Activated CD4-positive, alpha-beta T cell treated with anti-CD3 and anti-CD28 coated beads, Interleukin-2, amount 10 ng/mL, durations not matched to agents 7 days and 5 days (primary cell): ENCODE measurements at regions not wholly inside any gene's neighbourhood (a gene's known extent, or its start where the extent isn't known, plus 50 kb on each side); places are given as distances from the start of the nearest gene placed in this dataset.

Source experiments
- CTCF ChIA-PET: fragments of 350-600 bp; sonication (Branson Sonifier 250); formaldehyde crosslinking; loops from one replicate; lab custom pipeline; 2021; ENCODE audit warnings: antibody characterized with exemption; lab: Charles Lee
- POLR2A ChIA-PET: fragments of 350-600 bp; sonication (Branson Sonifier 250); formaldehyde crosslinking; loops from one replicate; lab custom pipeline; 2021; ENCODE audit warnings: antibody characterized with exemption; lab: Charles Lee
- DNase-seq: peaks from one replicate; pipeline ENCODE4 v3.0.0-alpha.2; 2020
- H3K27ac Mint-ChIP-seq: one replicate; pipeline ENCODE4 v1.8.0; 2021; ENCODE audit warnings: mild to moderate bottlenecking, moderate library complexity, mixed read lengths
- H3K27me3 Mint-ChIP-seq: one replicate; pipeline ENCODE4 v1.8.0; 2021; ENCODE audit warnings: mixed read lengths
- H3K36me3 Mint-ChIP-seq: one replicate; pipeline ENCODE4 v1.8.0; 2021; ENCODE audit warnings: low read depth, mixed read lengths
- H3K4me1 Mint-ChIP-seq: one replicate; pipeline ENCODE4 v1.8.0; 2021; ENCODE audit warnings: mixed read lengths
- H3K4me3 Mint-ChIP-seq: one replicate; pipeline ENCODE4 v1.8.0; 2021; ENCODE audit warnings: mild to moderate bottlenecking, moderate library complexity, mixed read lengths
- H3K9me3 Mint-ChIP-seq: one replicate; pipeline ENCODE4 v1.8.0; 2021; ENCODE audit warnings: mixed read lengths

GRCh38 chr22:26897384-26897783 lies 240.0 kb downstream of the MIAT start:
- Mint-ChIP-seq H3K4me1 (peaks cover 6% of the 10 kb centered on the region), H3K27me3 (peaks cover 10% of the 10 kb centered on the region), H3K4me3 (no peak overlapping the region), H3K9me3 (no peaks in the 10 kb centered on the region), H3K36me3 (no peaks in the 10 kb centered on the region), H3K27ac (no peak overlapping the region)
- DNase-seq = no peak
- CTCF ChIA-PET = no interaction called here
- POLR2A ChIA-PET = no interaction called here

- ChIA-PET POLR2A (no interaction called here), CTCF (no interaction called here)
- H3K9me3 Mint-ChIP-seq = no peaks in the 10 kb centered on the region
- H3K4me1 Mint-ChIP-seq = peaks cover 14% of the 10 kb centered on the region
- H3K4me3 Mint-ChIP-seq = no peak overlapping the region
- H3K27me3 Mint-ChIP-seq = peaks cover 24% of the 10 kb centered on the region
- no peaks in the 10 kb centered on the region for H3K36me3 Mint-ChIP-seq
- no peak overlapping the region for H3K27ac Mint-ChIP-seq
- no peak for DNase-seq
These were observed 241.7 kb downstream of the MIAT start for GRCh38 chr22:26898946-26899605.

- DNase-seq = no peak
- Mint-ChIP-seq H3K4me3 (no peak overlapping the region), H3K4me1 (peaks cover 8% of the 10 kb centered on the region), H3K9me3 (no peaks in the 10 kb centered on the region), H3K27me3 (peaks cover 40% of the 10 kb centered on the region), H3K36me3 (no peaks in the 10 kb centered on the region), H3K27ac (no peak overlapping the region)
- CTCF ChIA-PET = no interaction called here
- POLR2A ChIA-PET = no interaction called here
These were observed 243.4 kb downstream of the MIAT start for GRCh38 chr22:26900787-26901186.

GRCh38 chr22:26901198-26901816 lies 243.9 kb downstream of the MIAT start:
- DNase-seq = no peak
- POLR2A ChIA-PET = interaction anchor here (0.6 kb wide), 1 partner anchor 72 kb away, joined by 3 read pairs; no protein-coding TSS in a partner anchor
- no peak overlapping the region for H3K4me3 Mint-ChIP-seq
- H3K27ac Mint-ChIP-seq = no peak overlapping the region
- CTCF ChIA-PET = interaction anchor here (1.2 kb wide), 1 partner anchor 142 kb away, joined by 3 read pairs; no protein-coding TSS in a partner anchor
- peaks cover 8% of the 10 kb centered on the region for H3K4me1 Mint-ChIP-seq
- no peaks in the 10 kb centered on the region for H3K36me3 Mint-ChIP-seq
- no peaks in the 10 kb centered on the region for H3K9me3 Mint-ChIP-seq
- H3K27me3 Mint-ChIP-seq = peaks cover 40% of the 10 kb centered on the region

- Mint-ChIP-seq H3K9me3 (no peaks in the 10 kb centered on the region), H3K4me1 (peaks cover 8% of the 10 kb centered on the region), H3K27ac (no peak overlapping the region), H3K27me3 (peaks cover 40% of the 10 kb centered on the region), H3K36me3 (no peaks in the 10 kb centered on the region), H3K4me3 (no peak overlapping the region)
- CTCF ChIA-PET = interaction anchor here (0.6 to 1.2 kb wide), 2 partner anchors 141 to 294 kb away, joined by 3 read pairs; no protein-coding TSS in a partner anchor
- POLR2A ChIA-PET = no interaction called here
- no peak for DNase-seq
These were observed 245.1 kb downstream of the MIAT start for GRCh38 chr22:26902401-26903029.

GRCh38 chr22:26903030-26903856 lies 245.9 kb downstream of the MIAT start:
- no peak for DNase-seq
- H3K4me1 Mint-ChIP-seq = peaks cover 8% of the 10 kb centered on the region
- no peaks in the 10 kb centered on the region for H3K9me3 Mint-ChIP-seq
- H3K36me3 Mint-ChIP-seq = no peaks in the 10 kb centered on the region
- no peak overlapping the region for H3K4me3 Mint-ChIP-seq
- no peak overlapping the region for H3K27ac Mint-ChIP-seq
- ChIA-PET POLR2A (no interaction called here), CTCF (no interaction called here)
- H3K27me3 Mint-ChIP-seq = peaks cover 40% of the 10 kb centered on the region

GRCh38 chr22:26904483-26904882 lies 247.1 kb downstream of the MIAT start:
- CTCF ChIA-PET = interaction anchor here (0.6 kb wide), 1 partner anchor 536 kb away, joined by 6 read pairs; no protein-coding TSS in a partner anchor
- H3K36me3 Mint-ChIP-seq = no peaks in the 10 kb centered on the region
- POLR2A ChIA-PET = no interaction called here
- no peaks in the 10 kb centered on the region for H3K9me3 Mint-ChIP-seq
- H3K27ac Mint-ChIP-seq = no peak overlapping the region
- H3K4me1 Mint-ChIP-seq = peaks cover 8% of the 10 kb centered on the region
- no peak for DNase-seq
- H3K27me3 Mint-ChIP-seq = peaks cover 40% of the 10 kb centered on the region
- no peak overlapping the region for H3K4me3 Mint-ChIP-seq

GRCh38 chr22:26905076-26905475 lies 247.7 kb downstream of the MIAT start:
- ChIA-PET POLR2A (no interaction called here), CTCF (interaction anchor here (0.6 kb wide), 1 partner anchor 536 kb away, joined by 6 read pairs; no protein-coding TSS in a partner anchor)
- Mint-ChIP-seq H3K36me3 (no peaks in the 10 kb centered on the region), H3K4me1 (peaks cover 8% of the 10 kb centered on the region), H3K27me3 (peaks cover 40% of the 10 kb centered on the region), H3K27ac (no peak overlapping the region), H3K9me3 (no peaks in the 10 kb centered on the region), H3K4me3 (no peak overlapping the region)
- no peak for DNase-seq

- CTCF ChIA-PET = no interaction called here
These were observed 248.3 kb downstream of the MIAT start for GRCh38 chr22:26905640-26906039.

GRCh38 chr22:26906464-26906863 lies 249.1 kb downstream of the MIAT start:
- H3K36me3 Mint-ChIP-seq = no peaks in the 10 kb centered on the region
- no peak overlapping the region for H3K27ac Mint-ChIP-seq
- H3K27me3 Mint-ChIP-seq = peaks cover 30% of the 10 kb centered on the region
- no peaks in the 10 kb centered on the region for H3K9me3 Mint-ChIP-seq
- ChIA-PET POLR2A (no interaction called here), CTCF (no interaction called here)
- no peak for DNase-seq
- H3K4me1 Mint-ChIP-seq = peaks cover 8% of the 10 kb centered on the region
- H3K4me3 Mint-ChIP-seq = no peak overlapping the region

More at GRCh38 chr22:26905640-26906039, 248.3 kb downstream of the MIAT start:
- Mint-ChIP-seq H3K9me3 (no peaks in the 10 kb centered on the region), H3K27me3 (peaks cover 35% of the 10 kb centered on the region), H3K4me1 (peaks cover 8% of the 10 kb centered on the region), H3K36me3 (no peaks in the 10 kb centered on the region), H3K4me3 (no peak overlapping the region), H3K27ac (no peak overlapping the region)
- POLR2A ChIA-PET = no interaction called here
- DNase-seq = no peak

- Mint-ChIP-seq H3K36me3 (no peaks in the 10 kb centered on the region), H3K4me1 (peaks cover 8% of the 10 kb centered on the region), H3K9me3 (no peaks in the 10 kb centered on the region), H3K27ac (no peak overlapping the region), H3K27me3 (peaks cover 30% of the 10 kb centered on the region), H3K4me3 (no peak overlapping the region)
- POLR2A ChIA-PET = no interaction called here
- DNase-seq = no peak
- CTCF ChIA-PET = interaction anchor here (0.7 kb wide), 1 partner anchor 1659 kb away, joined by 5 read pairs; no protein-coding TSS in a partner anchor
These were observed 250.0 kb downstream of the MIAT start for GRCh38 chr22:26907366-26907765.

GRCh38 chr22:26910845-26911244 lies 253.5 kb downstream of the MIAT start:
- CTCF ChIA-PET = no interaction called here

More at GRCh38 chr22:26910845-26911244, 253.5 kb downstream of the MIAT start:
- H3K36me3 Mint-ChIP-seq = no peaks in the 10 kb centered on the region
- H3K4me3 Mint-ChIP-seq = no peak overlapping the region
- no peaks in the 10 kb centered on the region for H3K4me1 Mint-ChIP-seq
- no peaks in the 10 kb centered on the region for H3K9me3 Mint-ChIP-seq
- POLR2A ChIA-PET = no interaction called here
- DNase-seq = no peak
- peaks cover 3% of the 10 kb centered on the region for H3K27me3 Mint-ChIP-seq
- H3K27ac Mint-ChIP-seq = no peak overlapping the region
